ENCODE measurements at regions not wholly inside any gene's neighbourhood (a gene's known extent, or its start where the extent isn't known, plus 50 kb on each side); places are given as distances from the start of the nearest gene placed in this dataset.

DNA sequence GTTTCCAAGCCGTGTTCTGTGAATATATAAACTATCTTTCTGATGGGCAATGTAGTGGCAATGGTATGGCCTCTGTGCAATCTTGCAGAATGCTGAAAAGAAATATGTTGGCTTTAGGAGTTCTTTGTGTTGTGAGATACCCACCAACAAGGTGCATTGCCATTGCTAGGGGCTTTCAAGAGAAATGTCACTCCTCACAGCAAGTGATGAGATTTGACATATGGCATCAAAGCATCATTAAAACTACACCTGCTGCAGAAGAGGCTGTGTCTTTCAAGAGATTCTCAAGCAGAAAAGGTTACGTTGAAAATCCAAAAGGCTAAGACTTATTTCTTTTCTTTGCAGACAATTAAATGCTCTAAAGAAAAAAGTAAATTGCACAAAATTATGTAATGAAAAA, 1110.8 kb downstream of the CBLN2 start:
- Histone ChIP-seq H3K27me3 (ENCODE audit: control insufficient read depth in 2 of 2, insufficient read depth in 2 of 2, low read length in 2 of 2) (no peaks in the 10 kb centered on the region), H3K9ac (ENCODE audit: insufficient read depth, low read length, poor library complexity, severe bottlenecking) (no peak overlapping the region), H3K4me3 (replicated peaks in 1 of 3; ENCODE audit: low read depth in 2 of 3, low read length in 3 of 3) (no peak overlapping the region), H3K36me3 (replicated peaks in 1 of 2; ENCODE audit: control insufficient read depth in 1 of 2, insufficient read depth in 2 of 2, low read length in 2 of 2) (no peaks in the 10 kb centered on the region), H3K27ac (ENCODE audit: low read depth in 1 of 2, low read length in 2 of 2) (no peak overlapping the region), H2AFZ (ENCODE audit: insufficient read depth, low read depth, low read length, poor library complexity, severe bottlenecking) (no peak overlapping the region), H4K20me1 (ENCODE audit: insufficient read depth, low read length) (no peaks in the 10 kb centered on the region), H3K4me1 (ENCODE audit: control insufficient read depth in 1 of 2, insufficient read depth in 2 of 2, low read length in 2 of 2) (no peaks in the 10 kb centered on the region), H3K4me2 (replicated peaks; ENCODE audit: extremely low read depth, low read length, poor library complexity, severe bottlenecking) (no peak overlapping the region), H3K9me3 (replicated peaks in 1 of 2; ENCODE audit: control insufficient read depth in 1 of 2, insufficient read depth in 1 of 2, low read length in 2 of 2) (peaks cover 0 to 2% of the 10 kb centered on the region in 2 donors), H3K79me2 (ENCODE audit: insufficient read depth, low read length) (no peaks in the 10 kb centered on the region)
- Mint-ChIP-seq H3K9me3 (peaks cover 0 to 3% (median 0%) of the 10 kb centered on the region in 7 donors), H3K36me3 (no peaks in the 10 kb centered on the region), H3K4me3 (no peak overlapping the region), H3K27ac (no peak overlapping the region), H3K4me1 (no peaks in the 10 kb centered on the region), H3K27me3 (ENCODE audit: low read depth in 3 of 3) (no peaks in the 10 kb centered on the region)
- WGBS (ENCODE audit: insufficient coverage): 60% methylated on average over 1 of the region's 2 CpGs
- intact Hi-C loops (cut with micrococcal nuclease): no loop called here
- TF ChIP-seq, protein P1, sequence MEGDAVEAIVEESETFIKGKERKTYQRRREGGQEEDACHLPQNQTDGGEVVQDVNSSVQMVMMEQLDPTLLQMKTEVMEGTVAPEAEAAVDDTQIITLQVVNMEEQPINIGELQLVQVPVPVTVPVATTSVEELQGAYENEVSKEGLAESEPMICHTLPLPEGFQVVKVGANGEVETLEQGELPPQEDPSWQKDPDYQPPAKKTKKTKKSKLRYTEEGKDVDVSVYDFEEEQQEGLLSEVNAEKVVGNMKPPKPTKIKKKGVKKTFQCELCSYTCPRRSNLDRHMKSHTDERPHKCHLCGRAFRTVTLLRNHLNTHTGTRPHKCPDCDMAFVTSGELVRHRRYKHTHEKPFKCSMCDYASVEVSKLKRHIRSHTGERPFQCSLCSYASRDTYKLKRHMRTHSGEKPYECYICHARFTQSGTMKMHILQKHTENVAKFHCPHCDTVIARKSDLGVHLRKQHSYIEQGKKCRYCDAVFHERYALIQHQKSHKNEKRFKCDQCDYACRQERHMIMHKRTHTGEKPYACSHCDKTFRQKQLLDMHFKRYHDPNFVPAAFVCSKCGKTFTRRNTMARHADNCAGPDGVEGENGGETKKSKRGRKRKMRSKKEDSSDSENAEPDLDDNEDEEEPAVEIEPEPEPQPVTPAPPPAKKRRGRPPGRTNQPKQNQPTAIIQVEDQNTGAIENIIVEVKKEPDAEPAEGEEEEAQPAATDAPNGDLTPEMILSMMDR (IDR thresholded peaks at IDR 0.05): no peak
- DNase-seq: no peak

DNA sequence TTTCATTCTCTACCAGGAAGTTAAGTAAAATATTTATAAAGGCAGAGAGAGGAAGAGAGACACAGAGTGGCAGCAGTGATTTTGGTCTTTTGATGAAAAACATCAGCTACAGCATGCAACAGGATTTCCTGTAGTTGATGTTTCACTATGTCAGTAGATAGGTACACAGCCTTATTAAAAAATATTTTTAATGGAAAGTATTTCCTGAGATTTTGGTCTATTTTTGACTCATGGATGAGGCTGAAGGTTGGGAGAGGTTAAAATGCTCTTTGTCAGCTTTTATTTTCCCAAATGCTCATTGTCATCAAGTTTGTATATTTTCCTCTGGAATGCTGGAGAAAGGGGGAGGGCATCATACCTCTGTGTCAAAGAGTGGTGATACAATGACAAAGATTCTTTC, 1112.5 kb downstream of the CBLN2 start:
- no peaks in the 10 kb centered on the region for H3K36me3 ChIP-seq (replicated peaks in 1 of 2; ENCODE audit: control insufficient read depth in 1 of 2, insufficient read depth in 2 of 2, low read length in 2 of 2)
- Mint-ChIP-seq H3K27ac (no peak overlapping the region), H3K36me3 (no peaks in the 10 kb centered on the region), H3K9me3 (peaks cover 0 to 3% (median 0%) of the 10 kb centered on the region in 7 donors), H3K4me3 (no peak overlapping the region), H3K4me1 (no peaks in the 10 kb centered on the region), H3K27me3 (ENCODE audit: low read depth in 3 of 3) (no peaks in the 10 kb centered on the region)
- H3K4me3 ChIP-seq (replicated peaks in 1 of 3; ENCODE audit: low read depth in 2 of 3, low read length in 3 of 3): no peak overlapping the region
- no peaks in the 10 kb centered on the region for H3K27me3 ChIP-seq (ENCODE audit: control insufficient read depth in 2 of 2, insufficient read depth in 2 of 2, low read length in 2 of 2)
- no peak overlapping the region for H3K27ac ChIP-seq (ENCODE audit: low read depth in 1 of 2, low read length in 2 of 2)
- no peak for DNase-seq
- H3K4me2 ChIP-seq (replicated peaks; ENCODE audit: extremely low read depth, low read length, poor library complexity, severe bottlenecking): no peak overlapping the region
- no peaks in the 10 kb centered on the region for H4K20me1 ChIP-seq (ENCODE audit: insufficient read depth, low read length)
- intact Hi-C loops (cut with micrococcal nuclease): no loop called here
- H3K9ac ChIP-seq (ENCODE audit: insufficient read depth, low read length, poor library complexity, severe bottlenecking): no peak overlapping the region
- H2AFZ ChIP-seq (ENCODE audit: insufficient read depth, low read depth, low read length, poor library complexity, severe bottlenecking): no peak overlapping the region
- no peaks in the 10 kb centered on the region for H3K9me3 ChIP-seq (replicated peaks in 1 of 2; ENCODE audit: control insufficient read depth in 1 of 2, insufficient read depth in 1 of 2, low read length in 2 of 2)
- TF ChIP-seq, protein P1 (IDR thresholded peaks at IDR 0.05): no peak
- no peaks in the 10 kb centered on the region for H3K4me1 ChIP-seq (ENCODE audit: control insufficient read depth in 1 of 2, insufficient read depth in 2 of 2, low read length in 2 of 2)
- no peaks in the 10 kb centered on the region for H3K79me2 ChIP-seq (ENCODE audit: insufficient read depth, low read length)

Measured in CD14-positive monocyte (primary cell).